ENCODE measurements at regions not wholly inside any gene's neighbourhood (a gene's known extent, or its start where the extent isn't known, plus 50 kb on each side); places are given as distances from the start of the nearest gene placed in this dataset.

DNA sequence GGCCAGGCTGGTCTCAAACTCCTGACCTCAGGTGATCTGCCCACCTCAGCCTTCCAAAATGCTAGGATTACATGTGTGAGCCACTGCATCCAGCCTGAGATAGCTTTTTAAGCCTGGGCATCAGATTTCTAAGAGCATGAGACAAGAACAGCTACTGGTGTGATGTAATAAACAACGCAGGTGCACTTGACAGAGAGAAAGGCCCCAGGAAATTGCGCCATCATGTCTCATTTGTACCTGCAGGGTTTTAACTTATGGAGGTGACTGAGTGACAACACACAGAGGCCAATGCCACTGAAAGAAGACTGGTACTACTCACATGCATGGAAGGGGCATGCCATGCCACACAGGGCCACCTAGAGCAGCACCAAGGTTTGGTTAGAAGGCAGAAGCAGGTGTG is 209.4 kb downstream of the SP3 start:
- no peak overlapping the region for H2BK12ac ChIP-seq (ENCODE audit: insufficient read length, low read depth, low read length)

More for the DNA sequence above, 209.4 kb downstream of the SP3 start:
- Histone ChIP-seq H2BK20ac (ENCODE audit: low read depth, low read length, poor library complexity, severe bottlenecking) (no peak overlapping the region), H3K4ac (ENCODE audit: low read depth, low read length) (no peak overlapping the region), H4K91ac (ENCODE audit: insufficient read length, low read depth, low read length) (no peak overlapping the region), H3K4me2 (ENCODE audit: insufficient read depth, insufficient read length, low read length) (no peak overlapping the region), H2AFZ (ENCODE audit: low read length) (no peak overlapping the region), H3K23ac (ENCODE audit: insufficient read length, low read depth, low read length) (no peak overlapping the region), H3T11ph (ENCODE audit: low read length) (no peak overlapping the region), H4K8ac (replicated peaks; ENCODE audit: insufficient read length, low read depth, low read length) (no peak overlapping the region), H3K9ac (ENCODE audit: extremely low read depth, insufficient read length, low read length) (no peak overlapping the region), H3K27me3 (ENCODE audit: insufficient read depth, low read length) (no peaks in the 10 kb centered on the region), H3K9me3 (ENCODE audit: control insufficient read depth, low read depth, low read length) (no peaks in the 10 kb centered on the region), H3K79me2 (ENCODE audit: insufficient read depth, low read length) (no peaks in the 10 kb centered on the region), H2AK5ac (ENCODE audit: insufficient read length, low read length) (no peak overlapping the region), H4K20me1 (ENCODE audit: control insufficient read depth, insufficient read depth, insufficient read length) (no peaks in the 10 kb centered on the region), H3K14ac (ENCODE audit: insufficient read depth, low read length) (no peak overlapping the region), H2BK120ac (ENCODE audit: low read depth, low read length, poor library complexity, severe bottlenecking) (no peak overlapping the region), H3K56ac (ENCODE audit: insufficient read length, low read depth, low read length) (no peak overlapping the region), H3K18ac (ENCODE audit: insufficient read length, low read depth, low read length) (no peak overlapping the region), H2BK15ac (ENCODE audit: low read depth, low read length) (no peak overlapping the region), H2BK5ac (ENCODE audit: insufficient read length, low read length) (no peak overlapping the region), H3K4me1 (ENCODE audit: insufficient read depth, low read length) (peaks cover 13% of the 10 kb centered on the region; the same call in 1 of the 2 replicates), H4K5ac (ENCODE audit: insufficient read length, low read depth, low read length) (no peak overlapping the region), H3K23me2 (ENCODE audit: insufficient read length, low read depth, low read length, poor library complexity, severe bottlenecking) (no peaks in the 10 kb centered on the region), H3K27ac (ENCODE audit: insufficient read length, low read depth, low read length) (no peak overlapping the region), H3K79me1 (ENCODE audit: insufficient read depth, low read depth, low read length, poor library complexity, severe bottlenecking) (no peaks in the 10 kb centered on the region)
- no peak overlapping the region for H3K4me3 Mint-ChIP-seq
- H3K9me3 Mint-ChIP-seq, result no peaks in the 10 kb centered on the region
- peaks cover 55 to 58% of the 10 kb centered on the region in 2 experiments for H3K4me1 Mint-ChIP-seq
- H3K27ac Mint-ChIP-seq, result peak overlapping the region in 1 of 3 experiments; percentile 55; a peak in 1 of 7 replicates
- TF ChIP-seq, protein P1, sequence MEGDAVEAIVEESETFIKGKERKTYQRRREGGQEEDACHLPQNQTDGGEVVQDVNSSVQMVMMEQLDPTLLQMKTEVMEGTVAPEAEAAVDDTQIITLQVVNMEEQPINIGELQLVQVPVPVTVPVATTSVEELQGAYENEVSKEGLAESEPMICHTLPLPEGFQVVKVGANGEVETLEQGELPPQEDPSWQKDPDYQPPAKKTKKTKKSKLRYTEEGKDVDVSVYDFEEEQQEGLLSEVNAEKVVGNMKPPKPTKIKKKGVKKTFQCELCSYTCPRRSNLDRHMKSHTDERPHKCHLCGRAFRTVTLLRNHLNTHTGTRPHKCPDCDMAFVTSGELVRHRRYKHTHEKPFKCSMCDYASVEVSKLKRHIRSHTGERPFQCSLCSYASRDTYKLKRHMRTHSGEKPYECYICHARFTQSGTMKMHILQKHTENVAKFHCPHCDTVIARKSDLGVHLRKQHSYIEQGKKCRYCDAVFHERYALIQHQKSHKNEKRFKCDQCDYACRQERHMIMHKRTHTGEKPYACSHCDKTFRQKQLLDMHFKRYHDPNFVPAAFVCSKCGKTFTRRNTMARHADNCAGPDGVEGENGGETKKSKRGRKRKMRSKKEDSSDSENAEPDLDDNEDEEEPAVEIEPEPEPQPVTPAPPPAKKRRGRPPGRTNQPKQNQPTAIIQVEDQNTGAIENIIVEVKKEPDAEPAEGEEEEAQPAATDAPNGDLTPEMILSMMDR (conservative IDR thresholded peaks at IDR 0.05), result no peak
- DNase-seq, result no peak
- no CpG with 5 or more reads among the region's 2 CpGs for WGBS (ENCODE audit: extremely low coverage, insufficient read length, low lambda C conversion rate)
- H3K36me3 Mint-ChIP-seq (ENCODE audit: insufficient read depth in 1 of 3, low read depth in 3 of 3), result no peaks in the 10 kb centered on the region; a peak in 1 of 7 replicates
- no peaks in the 10 kb centered on the region for H3K27me3 Mint-ChIP-seq (ENCODE audit: low read depth)
